Upper lobe of left lung (tissue), 6 donors: ENCODE measurements at regions not wholly inside any gene's neighbourhood (a gene's known extent, or its start where the extent isn't known, plus 50 kb on each side); places are given as distances from the start of the nearest gene placed in this dataset.

Experiments used
- ATAC-seq, 2 donors: fragments of 200-7000 bp; cut with Tn5 transposase; one replicate each; pipeline ENCODE4 v1.9.1; 2022; ENCODE audit warnings: mild to moderate bottlenecking in 2 of 2, moderate library complexity in 2 of 2; ENCODE audit not compliant: low FRiP score in 2 of 2
- DNase-seq, 2 donors: peaks; one replicate each; pipeline ENCODE4 v3.0.0-alpha.2; 2019 to 2020
- H3K27ac ChIP-seq, 4 donors: fragments of 200-600 bp; sonication (generic); one replicate each; pipeline ENCODE4 v1.5.1; 2016 to 2019
- H3K27me3 ChIP-seq, 4 donors: fragments of 200-600 bp; sonication (generic); one replicate each; pipeline ENCODE4 v1.5.1; 2017 to 2019
- H3K36me3 ChIP-seq, 4 donors: fragments of 200-600 bp; sonication (generic); one replicate each; pipeline ENCODE4 v1.5.1; 2016 to 2019
- H3K4me1 ChIP-seq, 4 donors: fragments of 200-600 bp; sonication (generic); one replicate each; pipeline ENCODE4 v1.5.1; 2018 to 2019
- H3K4me3 ChIP-seq, 4 donors: fragments of 200-600 bp; sonication (generic); one replicate each; pipeline ENCODE4 v1.5.1; 2017 to 2019; ENCODE audit warnings: mild to moderate bottlenecking in 2 of 4, moderate library complexity in 1 of 4
- H3K9me3 ChIP-seq, 4 donors: fragments of 200-600 bp; sonication (generic); one replicate each; pipeline ENCODE4 v1.5.1; 2018 to 2019
- EP300 ChIP-seq, 4 donors: sonication (generic); formaldehyde crosslinking; IDR thresholded peaks; one replicate each; pipeline ENCODE4 v1.5.1; 2017; ENCODE audit warnings: antibody characterized with exemption in 4 of 4, control low read depth in 2 of 4
- POLR2A ChIP-seq, 4 donors: fragments of 450-650 bp; IDR thresholded peaks; one replicate each; pipeline ENCODE4 v1.5.1; 2016 to 2017; ENCODE audit warnings: antibody characterized with exemption in 4 of 4, mild to moderate bottlenecking in 2 of 4
- POLR2AphosphoS5 ChIP-seq, 2 donors: sonication (generic); formaldehyde crosslinking; IDR thresholded peaks; one replicate each; pipeline ENCODE4 v1.5.1; 2017; ENCODE audit warnings: antibody characterized with exemption in 2 of 2
- WGBS, 2 donors: methylation state at CpG; one replicate each; pipeline ENCODE4 v1.1.5; 2017 to 2018; 5-methylcytosine and 5-hydroxymethylcytosine counted together
- TF ChIP-seq, protein P1 (sequence below), 6 experiments: fragments of 450-650 bp in 4 of 6; fragments of 200-600 bp in 2 of 6; sonication (generic) in 2 of 6; IDR thresholded peaks; one replicate each; pipeline ENCODE4 v1.5.1; 2016 to 2019; ENCODE audit warnings: antibody characterized with exemption in 6 of 6
- donor health status: DM: no; HTN: no; CAD: no; lungs with moderate emphysema.
- donor health status: DM: no; HTN: yes; CAD: no; lungs with severe emphysema.

DNA sequence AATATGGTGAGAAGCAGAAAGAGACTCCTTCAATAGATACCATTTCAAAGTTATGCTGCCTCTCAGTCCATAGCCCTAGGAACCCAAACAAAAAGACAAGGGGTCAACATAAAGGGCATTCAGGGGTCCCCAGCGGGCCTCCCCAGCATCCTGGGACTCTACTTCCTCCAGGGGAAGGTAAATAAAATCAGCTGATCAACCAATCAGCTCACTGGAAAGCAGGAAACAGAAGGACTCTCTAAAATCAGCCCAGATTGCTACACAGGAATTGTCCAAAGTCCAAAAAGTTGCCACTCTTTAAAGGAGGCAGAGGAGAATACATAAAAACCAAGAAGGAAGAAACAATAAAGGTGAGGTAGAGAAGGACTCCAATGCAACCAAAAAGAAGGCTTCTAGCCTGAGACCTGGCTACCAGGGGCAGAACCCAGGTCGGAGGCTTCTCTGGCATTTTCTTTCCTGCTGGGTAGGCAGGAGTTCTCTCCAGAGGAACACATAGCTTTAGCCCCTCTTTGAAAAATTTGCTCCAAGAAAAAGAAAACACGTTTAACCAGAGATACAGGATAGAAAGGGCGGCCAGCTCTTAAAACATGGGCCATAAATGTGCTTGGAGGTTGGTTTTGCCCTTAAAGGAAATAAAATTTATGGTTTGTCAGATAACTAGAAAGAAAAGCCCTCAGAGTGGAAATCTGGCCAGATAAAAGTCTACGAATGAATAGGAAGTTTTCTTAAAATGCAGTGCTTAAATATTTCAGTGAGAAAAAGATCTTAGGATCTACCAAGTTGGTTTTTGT, 404.6 kb downstream of the SOX9 start:
- Histone ChIP-seq H3K27me3 (no peaks in the 10 kb centered on the region), H3K4me1 (no peaks in the 10 kb centered on the region), H3K4me3 (no peak overlapping the region), H3K36me3 (no peaks in the 10 kb centered on the region), H3K27ac (no peak overlapping the region), H3K9me3 (no peaks in the 10 kb centered on the region)
- TF ChIP-seq, protein P1, sequence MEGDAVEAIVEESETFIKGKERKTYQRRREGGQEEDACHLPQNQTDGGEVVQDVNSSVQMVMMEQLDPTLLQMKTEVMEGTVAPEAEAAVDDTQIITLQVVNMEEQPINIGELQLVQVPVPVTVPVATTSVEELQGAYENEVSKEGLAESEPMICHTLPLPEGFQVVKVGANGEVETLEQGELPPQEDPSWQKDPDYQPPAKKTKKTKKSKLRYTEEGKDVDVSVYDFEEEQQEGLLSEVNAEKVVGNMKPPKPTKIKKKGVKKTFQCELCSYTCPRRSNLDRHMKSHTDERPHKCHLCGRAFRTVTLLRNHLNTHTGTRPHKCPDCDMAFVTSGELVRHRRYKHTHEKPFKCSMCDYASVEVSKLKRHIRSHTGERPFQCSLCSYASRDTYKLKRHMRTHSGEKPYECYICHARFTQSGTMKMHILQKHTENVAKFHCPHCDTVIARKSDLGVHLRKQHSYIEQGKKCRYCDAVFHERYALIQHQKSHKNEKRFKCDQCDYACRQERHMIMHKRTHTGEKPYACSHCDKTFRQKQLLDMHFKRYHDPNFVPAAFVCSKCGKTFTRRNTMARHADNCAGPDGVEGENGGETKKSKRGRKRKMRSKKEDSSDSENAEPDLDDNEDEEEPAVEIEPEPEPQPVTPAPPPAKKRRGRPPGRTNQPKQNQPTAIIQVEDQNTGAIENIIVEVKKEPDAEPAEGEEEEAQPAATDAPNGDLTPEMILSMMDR (IDR thresholded peaks at IDR 0.05), result no peak
- TF ChIP-seq POLR2AphosphoS5 (IDR thresholded peaks at IDR 0.05) (no peak), EP300 (IDR thresholded peaks at IDR 0.05) (no peak), POLR2A (IDR thresholded peaks at IDR 0.05) (no peak)
- 43 to 44% methylated on average over 5 of the region's 5 CpGs for WGBS, 2 donors
- DNase-seq (no peak), ATAC-seq (no peak)

DNA sequence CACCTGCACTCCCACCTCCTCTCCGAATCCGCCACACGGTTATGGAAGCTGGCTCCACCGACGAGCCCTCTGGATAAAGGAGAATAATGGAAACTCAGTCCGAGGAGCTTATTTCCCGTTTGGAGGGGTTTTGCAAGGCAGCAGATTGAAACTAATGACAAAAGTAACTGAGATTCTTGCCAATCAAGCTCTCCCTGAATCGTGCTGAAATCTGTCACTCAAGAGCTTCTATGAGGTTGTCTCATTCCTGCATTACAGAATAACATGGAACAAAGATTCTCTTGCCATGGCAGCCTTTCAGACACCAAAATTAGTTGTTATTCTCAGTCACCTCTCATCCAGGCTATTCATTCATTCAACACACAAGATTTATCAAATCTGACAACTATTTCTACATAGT, 405.9 kb downstream of the SOX9 start:
- no peak overlapping the region for H3K4me3 ChIP-seq
- no peaks in the 10 kb centered on the region for H3K27me3 ChIP-seq
- TF ChIP-seq EP300 (IDR thresholded peaks at IDR 0.05), result no peak
- TF ChIP-seq POLR2A (IDR thresholded peaks at IDR 0.05), result no peak
- no peak for TF ChIP-seq POLR2AphosphoS5 (IDR thresholded peaks at IDR 0.05)
- TF ChIP-seq, protein P1 (IDR thresholded peaks at IDR 0.05), result no peak
- DNase-seq (no peak), ATAC-seq (no peak)
- no peaks in the 10 kb centered on the region for H3K36me3 ChIP-seq
- no peaks in the 10 kb centered on the region for H3K4me1 ChIP-seq
- H3K27ac ChIP-seq, result no peak overlapping the region
- 82 to 86% methylated on average over 8 of the region's 8 CpGs for WGBS, 2 donors
- H3K9me3 ChIP-seq, result no peaks in the 10 kb centered on the region

GRCh38 chr17:72527789-72528188, 407.0 kb downstream of the SOX9 start:
- Histone ChIP-seq H3K4me1 (no peaks in the 10 kb centered on the region), H3K27me3 (no peaks in the 10 kb centered on the region), H3K27ac (no peak overlapping the region), H3K9me3 (no peaks in the 10 kb centered on the region), H3K36me3 (no peaks in the 10 kb centered on the region), H3K4me3 (no peak overlapping the region)
- ATAC-seq, result no peak
- TF ChIP-seq EP300 (IDR thresholded peaks at IDR 0.05) (no peak), POLR2AphosphoS5 (IDR thresholded peaks at IDR 0.05) (no peak), POLR2A (IDR thresholded peaks at IDR 0.05) (no peak)
- TF ChIP-seq, protein P1 (IDR thresholded peaks at IDR 0.05), result no peak
- WGBS, 2 donors, result 73 to 87% methylated on average over 6 to 9 of the region's 9 CpGs
- DNase-seq, result no peak

GRCh38 chr17:72528683-72529082, 407.9 kb downstream of the SOX9 start:
- H3K27ac ChIP-seq, result no peak overlapping the region
- no peaks in the 10 kb centered on the region for H3K4me1 ChIP-seq
- no peaks in the 10 kb centered on the region for H3K9me3 ChIP-seq
- no peak for TF ChIP-seq EP300 (IDR thresholded peaks at IDR 0.05)
- TF ChIP-seq POLR2AphosphoS5 (IDR thresholded peaks at IDR 0.05), result no peak
- no peak for TF ChIP-seq POLR2A (IDR thresholded peaks at IDR 0.05)
- TF ChIP-seq, protein P1 (IDR thresholded peaks at IDR 0.05), result no peak
- no peaks in the 10 kb centered on the region for H3K27me3 ChIP-seq
- no peak overlapping the region for H3K4me3 ChIP-seq
- no peaks in the 10 kb centered on the region for H3K36me3 ChIP-seq
- ATAC-seq, result no peak
- no peak for DNase-seq
- WGBS, 2 donors, result 97% methylated on average over 2 of the region's 2 CpGs

DNA sequence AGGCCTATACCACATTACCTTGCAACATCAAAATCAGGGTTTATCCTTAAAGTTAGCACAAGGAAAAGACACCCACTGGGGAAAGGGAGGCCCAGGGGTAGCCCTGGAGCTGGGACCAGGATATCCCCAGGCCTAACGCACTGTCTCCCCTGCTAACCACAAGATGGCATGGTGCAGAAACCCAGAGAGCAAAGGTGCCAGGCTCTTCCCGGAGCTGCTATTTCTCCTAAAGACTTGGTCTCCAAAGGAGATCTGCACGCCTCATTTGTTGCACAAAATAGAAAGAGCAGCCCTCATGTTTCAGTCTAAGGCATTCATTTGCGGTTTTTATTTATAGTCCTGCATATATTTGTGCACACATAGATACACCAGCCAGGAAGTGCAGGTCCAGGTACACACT, 408.6 kb downstream of the SOX9 start:
- Histone ChIP-seq H3K9me3 (no peaks in the 10 kb centered on the region), H3K27ac (no peak overlapping the region), H3K4me3 (no peak overlapping the region), H3K4me1 (no peaks in the 10 kb centered on the region), H3K36me3 (no peaks in the 10 kb centered on the region), H3K27me3 (no peaks in the 10 kb centered on the region)
- DNase-seq, result no peak
- no peak for ATAC-seq
- 74 to 77% methylated on average over 4 of the region's 4 CpGs for WGBS, 2 donors
- TF ChIP-seq, protein P1 (IDR thresholded peaks at IDR 0.05), result no peak
- TF ChIP-seq POLR2A (IDR thresholded peaks at IDR 0.05), result no peak
- TF ChIP-seq POLR2AphosphoS5 (IDR thresholded peaks at IDR 0.05), result no peak
- no peak for TF ChIP-seq EP300 (IDR thresholded peaks at IDR 0.05)
